Adrenal gland (tissue), 5 donors: ENCODE measurements at regions not wholly inside any gene's neighbourhood (a gene's known extent, or its start where the extent isn't known, plus 50 kb on each side); places are given as distances from the start of the nearest gene placed in this dataset.

ENCODE experiments used
- POLR2A ChIP-seq, 2 donors: fragments of 450-650 bp; IDR thresholded peaks; one replicate each; pipeline ENCODE4 v1.6.1; 2017; ENCODE audit warnings: antibody characterized with exemption in 2 of 2, mild to moderate bottlenecking in 2 of 2, moderate library complexity in 1 of 2
- TF ChIP-seq, protein P1 (sequence below), 6 experiments: fragments of 450-650 bp in 4 of 6; fragments of 200-600 bp in 2 of 6; sonication (generic) in 1 of 6; IDR thresholded peaks; 1 replicate in 5 of 6; 2 replicates in 1 of 6; pipeline versions ENCODE4 v1.5.1 to v1.8.0; 2016 to 2021; ENCODE audit warnings: antibody characterized with exemption in 6 of 6, mild to moderate bottlenecking in 2 of 6, moderate library complexity in 1 of 6
- donor health status: DM: no; HTN: no; CAD: no.

DNA sequence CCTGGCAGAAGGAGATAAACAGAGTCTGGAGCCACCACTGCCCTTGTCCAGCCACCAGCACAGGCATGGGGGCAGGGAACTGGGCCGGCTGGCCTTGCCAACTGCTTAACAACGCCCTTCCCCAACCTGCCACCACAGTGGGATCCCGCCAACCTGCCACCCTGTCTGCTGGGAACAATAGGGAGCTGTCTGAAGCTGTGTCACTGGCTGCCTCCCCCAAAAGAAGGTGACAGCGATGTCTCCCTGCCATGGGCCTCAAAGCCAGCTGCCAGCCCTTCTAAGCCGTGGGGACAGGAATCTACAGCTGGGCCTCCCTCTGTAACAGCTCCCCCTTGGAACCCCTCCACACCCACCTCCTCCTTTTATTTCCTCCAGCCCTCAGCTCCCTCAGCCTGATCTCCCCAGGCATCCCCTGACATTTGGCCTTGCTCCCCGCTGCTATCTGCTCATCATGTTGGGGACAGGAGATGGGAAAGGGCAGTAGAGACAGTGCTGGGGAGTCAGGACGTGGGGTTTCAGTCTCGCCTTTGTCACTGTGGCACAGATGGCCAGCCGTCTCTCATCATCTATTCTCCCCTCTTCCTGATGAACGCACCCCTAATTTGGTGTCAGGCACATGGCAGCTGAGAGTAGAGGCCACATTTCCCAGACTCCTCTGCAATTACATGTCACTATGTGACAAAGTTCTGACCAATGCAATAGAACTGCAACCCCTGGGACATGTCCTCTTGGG, 51.3 kb upstream of the PRDM11 start:
- TF ChIP-seq POLR2A (IDR thresholded peaks at IDR 0.05), result no peak
- TF ChIP-seq, protein P1, sequence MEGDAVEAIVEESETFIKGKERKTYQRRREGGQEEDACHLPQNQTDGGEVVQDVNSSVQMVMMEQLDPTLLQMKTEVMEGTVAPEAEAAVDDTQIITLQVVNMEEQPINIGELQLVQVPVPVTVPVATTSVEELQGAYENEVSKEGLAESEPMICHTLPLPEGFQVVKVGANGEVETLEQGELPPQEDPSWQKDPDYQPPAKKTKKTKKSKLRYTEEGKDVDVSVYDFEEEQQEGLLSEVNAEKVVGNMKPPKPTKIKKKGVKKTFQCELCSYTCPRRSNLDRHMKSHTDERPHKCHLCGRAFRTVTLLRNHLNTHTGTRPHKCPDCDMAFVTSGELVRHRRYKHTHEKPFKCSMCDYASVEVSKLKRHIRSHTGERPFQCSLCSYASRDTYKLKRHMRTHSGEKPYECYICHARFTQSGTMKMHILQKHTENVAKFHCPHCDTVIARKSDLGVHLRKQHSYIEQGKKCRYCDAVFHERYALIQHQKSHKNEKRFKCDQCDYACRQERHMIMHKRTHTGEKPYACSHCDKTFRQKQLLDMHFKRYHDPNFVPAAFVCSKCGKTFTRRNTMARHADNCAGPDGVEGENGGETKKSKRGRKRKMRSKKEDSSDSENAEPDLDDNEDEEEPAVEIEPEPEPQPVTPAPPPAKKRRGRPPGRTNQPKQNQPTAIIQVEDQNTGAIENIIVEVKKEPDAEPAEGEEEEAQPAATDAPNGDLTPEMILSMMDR (IDR thresholded peaks at IDR 0.05), result no peak
